ENCODE measurements at regions not wholly inside any gene's neighbourhood (a gene's known extent, or its start where the extent isn't known, plus 50 kb on each side); places are given as distances from the start of the nearest gene placed in this dataset.

DNA sequence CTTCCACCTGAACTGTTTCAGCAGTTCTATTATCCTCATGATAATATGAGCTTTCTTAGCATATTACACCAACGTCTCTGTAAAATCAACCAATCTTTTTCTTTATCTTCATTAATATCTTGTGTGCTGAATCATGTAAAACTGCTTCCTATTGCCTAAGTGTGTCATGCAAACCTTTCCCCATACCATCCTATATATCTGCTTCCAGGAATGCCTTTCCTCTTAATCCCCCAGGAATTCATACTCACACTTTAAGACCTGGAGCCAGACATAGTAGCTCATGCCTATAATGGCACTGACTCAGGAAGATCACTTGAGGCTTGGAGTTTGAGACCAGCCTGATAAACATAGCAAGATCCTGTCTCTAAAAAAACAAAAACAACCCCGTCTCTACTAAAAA is 183.9 kb downstream of the NRIP1 start:
- no peaks in the 10 kb centered on the region for H3K36me3 Mint-ChIP-seq (ENCODE audit: low read depth)
- H3K27me3 Mint-ChIP-seq (ENCODE audit: low read depth), result no peaks in the 10 kb centered on the region
- CTCF ChIA-PET, result interaction anchor here (0.7 to 1.2 kb wide), 3 partner anchors 16 to 19 kb away, joined by 3 read pairs; no protein-coding TSS in a partner anchor
- intact Hi-C loops (cut with micrococcal nuclease), result no loop called here
- H3K27ac Mint-ChIP-seq, result no peak overlapping the region
- no peak overlapping the region for H3K4me3 Mint-ChIP-seq
- H3K4me1 Mint-ChIP-seq (ENCODE audit: low read depth), result peaks cover 8% of the 10 kb centered on the region
- no peak for DNase-seq
- no peaks in the 10 kb centered on the region for H3K9me3 Mint-ChIP-seq

DNA sequence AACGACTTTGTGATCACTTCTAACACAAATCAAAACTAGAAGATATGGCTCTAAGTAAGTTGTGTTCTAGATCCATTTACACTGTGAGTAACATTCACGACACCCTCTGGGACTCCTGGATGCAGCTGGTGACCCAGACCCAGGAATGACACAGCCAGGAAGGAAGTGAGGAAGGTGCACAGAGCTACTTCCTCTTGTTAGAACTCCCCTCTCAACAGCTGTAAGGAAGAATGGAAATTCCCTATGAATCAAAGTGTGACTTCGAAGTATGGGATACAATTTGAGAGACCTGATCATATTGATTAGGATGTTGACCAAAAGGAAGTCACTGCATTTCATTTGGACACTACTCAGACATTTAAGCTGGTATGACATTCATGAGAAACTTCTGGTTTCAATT is 185.3 kb downstream of the NRIP1 start:
- no peaks in the 10 kb centered on the region for H3K36me3 Mint-ChIP-seq (ENCODE audit: low read depth)

DNA sequence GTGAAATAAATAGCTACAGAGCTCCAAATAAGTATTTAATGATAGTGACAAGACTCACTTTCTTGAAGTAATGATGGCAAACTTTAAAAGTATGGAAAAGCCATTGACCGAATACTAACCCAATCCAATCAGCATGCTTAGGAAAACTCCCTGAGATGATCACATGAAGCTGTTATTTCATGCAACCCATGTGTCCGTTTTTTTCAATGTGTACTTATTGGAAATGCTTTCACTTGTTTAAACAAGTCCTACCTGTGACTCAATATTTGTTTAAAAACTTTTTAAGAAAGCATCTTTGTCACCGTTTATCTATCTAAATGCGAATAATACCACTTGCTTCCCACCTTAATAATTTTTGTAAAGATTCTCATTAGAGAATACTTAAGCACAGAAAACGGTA is 185.8 kb downstream of the NRIP1 start:
- CTCF ChIA-PET, result interaction anchor here (0.6 to 2.3 kb wide), 2 partner anchors 604 to 696 kb away, joined by 3 to 7 read pairs; no protein-coding TSS in a partner anchor
- no peaks in the 10 kb centered on the region for H3K36me3 Mint-ChIP-seq (ENCODE audit: low read depth)
- H3K27ac Mint-ChIP-seq, result no peak overlapping the region

More for the DNA sequence above, 185.3 kb downstream of the NRIP1 start:
- Mint-ChIP-seq H3K4me3 (no peak overlapping the region), H3K4me1 (ENCODE audit: low read depth) (peaks cover 8% of the 10 kb centered on the region), H3K27me3 (ENCODE audit: low read depth) (no peaks in the 10 kb centered on the region), H3K9me3 (no peaks in the 10 kb centered on the region), H3K27ac (no peak overlapping the region)
- CTCF ChIA-PET, result interaction anchor here (0.8 to 2.3 kb wide), 2 partner anchors 9 to 603 kb away, joined by 4 to 7 read pairs; no protein-coding TSS in a partner anchor
- intact Hi-C loops (cut with micrococcal nuclease), result no loop called here
- DNase-seq, result no peak

DNA sequence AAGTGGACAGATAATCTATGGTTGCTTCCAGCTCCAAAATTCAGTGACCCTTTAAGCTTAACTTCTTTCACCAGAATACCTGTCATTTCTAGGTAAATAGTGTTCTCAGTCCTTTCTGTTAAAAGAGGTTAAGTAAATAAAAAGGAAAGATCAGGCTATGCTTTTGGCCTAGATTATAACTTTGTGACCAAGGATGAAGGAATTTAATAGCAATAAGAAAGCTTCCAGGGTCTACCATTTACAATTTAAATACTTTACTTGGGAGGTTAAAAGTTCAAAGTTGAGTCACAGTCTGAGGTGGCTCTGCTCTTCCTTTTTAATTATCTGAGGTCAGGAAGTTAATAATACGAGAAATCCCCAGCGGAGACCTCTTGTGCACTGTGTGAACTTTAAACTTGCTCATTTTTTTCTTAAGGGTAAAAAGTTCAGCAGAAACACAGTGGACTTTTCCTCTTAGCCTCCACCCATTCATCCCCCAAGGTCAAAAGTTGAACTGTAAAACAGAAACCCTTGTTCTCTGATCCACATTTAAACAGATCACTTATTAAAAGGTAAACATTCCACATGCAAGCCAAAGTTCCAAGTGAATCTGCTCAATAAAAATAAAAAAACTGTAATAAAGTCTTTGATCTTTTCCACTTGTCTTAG is 187.1 kb downstream of the NRIP1 start:
- Mint-ChIP-seq H3K4me3 (no peak overlapping the region), H3K4me1 (ENCODE audit: low read depth) (peaks cover 8% of the 10 kb centered on the region), H3K27ac (no peak overlapping the region), H3K36me3 (ENCODE audit: low read depth) (no peaks in the 10 kb centered on the region), H3K27me3 (ENCODE audit: low read depth) (no peaks in the 10 kb centered on the region), H3K9me3 (no peaks in the 10 kb centered on the region)
- intact Hi-C loops (cut with micrococcal nuclease), result no loop called here
- no peak for DNase-seq
- CTCF ChIA-PET, result no interaction called here

More for the DNA sequence above, 185.8 kb downstream of the NRIP1 start:
- H3K9me3 Mint-ChIP-seq, result no peaks in the 10 kb centered on the region
- DNase-seq, result no peak
- H3K27me3 Mint-ChIP-seq (ENCODE audit: low read depth), result no peaks in the 10 kb centered on the region
- intact Hi-C loops (cut with micrococcal nuclease), result no loop called here
- no peak overlapping the region for H3K4me3 Mint-ChIP-seq
- H3K4me1 Mint-ChIP-seq (ENCODE audit: low read depth), result peaks cover 8% of the 10 kb centered on the region

DNA sequence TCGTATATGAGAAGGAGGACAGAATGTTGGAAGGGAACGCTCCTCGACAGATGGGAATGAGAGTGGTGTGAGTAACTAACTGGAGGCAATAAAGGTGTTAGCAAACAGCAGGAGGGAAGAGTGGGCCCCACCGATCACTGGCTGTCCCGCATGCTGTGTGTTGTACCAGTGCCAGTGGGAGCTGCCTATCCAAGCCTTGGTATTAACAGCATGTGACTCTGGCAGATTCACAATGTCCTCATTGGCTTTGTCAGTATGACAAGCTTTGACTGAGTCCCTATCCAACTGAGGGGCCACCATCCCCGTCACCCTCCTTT is 188.3 kb downstream of the NRIP1 start:
- no peaks in the 10 kb centered on the region for H3K27me3 Mint-ChIP-seq (ENCODE audit: low read depth)
- no peak for DNase-seq
- no peaks in the 10 kb centered on the region for H3K9me3 Mint-ChIP-seq
- no peak overlapping the region for H3K4me3 Mint-ChIP-seq
- intact Hi-C loops (cut with micrococcal nuclease), result no loop called here
- H3K27ac Mint-ChIP-seq, result no peak overlapping the region
- CTCF ChIA-PET, result no interaction called here
- H3K36me3 Mint-ChIP-seq (ENCODE audit: low read depth), result no peaks in the 10 kb centered on the region
- peaks cover 8% of the 10 kb centered on the region for H3K4me1 Mint-ChIP-seq (ENCODE audit: low read depth)

DNA sequence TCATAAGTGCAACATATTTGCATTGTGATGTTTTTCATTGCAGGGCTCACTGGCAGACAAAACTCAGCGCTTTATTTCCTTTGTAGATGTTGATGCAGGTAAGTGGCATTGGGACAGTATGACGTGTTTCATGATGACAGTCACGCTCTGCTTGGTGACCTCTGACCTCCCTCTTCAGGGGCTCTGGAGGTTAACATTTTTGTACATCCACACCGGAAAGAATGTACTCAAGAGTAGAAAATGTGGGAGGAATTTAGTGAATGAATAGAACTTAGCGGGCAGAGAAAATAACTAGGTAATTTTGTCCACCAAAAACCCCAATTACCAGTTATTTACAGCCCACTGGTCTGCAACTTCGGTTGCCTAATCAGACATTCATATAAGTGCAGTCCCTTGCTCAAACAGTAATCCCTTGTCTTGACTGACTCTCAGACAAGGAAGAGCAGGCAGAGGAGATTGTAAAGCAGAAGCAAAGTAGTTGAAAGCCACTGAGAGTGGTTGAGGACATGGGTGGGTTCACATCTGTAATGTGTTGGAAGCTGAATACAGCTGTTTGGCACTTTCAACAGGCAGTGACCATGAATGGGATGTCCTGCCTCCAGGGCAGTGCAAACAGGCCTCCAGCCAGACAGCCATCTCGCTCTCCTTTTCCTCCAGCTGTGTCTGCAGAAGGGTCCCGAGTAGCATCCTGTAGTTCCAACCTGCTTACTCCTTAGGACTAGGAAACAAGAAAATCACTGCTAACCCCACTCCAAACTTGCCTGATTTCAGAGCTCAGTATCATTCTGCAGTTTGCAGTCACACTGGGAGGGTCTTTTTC is 188.9 kb downstream of the NRIP1 start:
- intact Hi-C loops (cut with micrococcal nuclease), result no loop called here
- no peaks in the 10 kb centered on the region for H3K9me3 Mint-ChIP-seq
- no peak overlapping the region for H3K27ac Mint-ChIP-seq
- CTCF ChIA-PET, result no interaction called here
- H3K4me1 Mint-ChIP-seq (ENCODE audit: low read depth), result peaks cover 8% of the 10 kb centered on the region
- no peak overlapping the region for H3K4me3 Mint-ChIP-seq
- H3K36me3 Mint-ChIP-seq (ENCODE audit: low read depth), result no peaks in the 10 kb centered on the region
- H3K27me3 Mint-ChIP-seq (ENCODE audit: low read depth), result no peaks in the 10 kb centered on the region
- DNase-seq, result no peak

DNA sequence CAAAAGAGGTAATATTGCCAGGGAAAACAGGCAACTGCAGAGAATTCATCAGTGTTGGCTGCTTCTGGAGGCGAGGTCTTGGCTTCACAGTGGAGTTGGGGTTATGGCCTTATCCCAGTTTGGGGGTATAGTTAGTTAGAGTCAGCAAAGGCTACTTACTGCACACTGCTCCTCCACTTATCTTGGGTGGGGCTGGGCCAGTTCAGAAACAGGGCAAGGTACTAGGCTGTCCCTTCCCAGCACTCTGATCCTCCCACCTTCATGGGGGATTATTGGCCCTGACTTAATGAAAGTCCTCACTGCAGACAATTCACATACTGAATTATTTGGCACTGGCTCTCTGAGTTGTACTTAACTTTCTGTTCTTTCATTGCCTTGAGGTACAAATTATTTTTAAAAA is 189.6 kb downstream of the NRIP1 start:
- Mint-ChIP-seq H3K27me3 (ENCODE audit: low read depth) (no peaks in the 10 kb centered on the region), H3K4me1 (ENCODE audit: low read depth) (peaks cover 9% of the 10 kb centered on the region), H3K36me3 (ENCODE audit: low read depth) (no peaks in the 10 kb centered on the region), H3K9me3 (no peaks in the 10 kb centered on the region), H3K27ac (no peak overlapping the region), H3K4me3 (no peak overlapping the region)
- no peak for DNase-seq
- CTCF ChIA-PET, result no interaction called here
- intact Hi-C loops (cut with micrococcal nuclease), result no loop called here

DNA sequence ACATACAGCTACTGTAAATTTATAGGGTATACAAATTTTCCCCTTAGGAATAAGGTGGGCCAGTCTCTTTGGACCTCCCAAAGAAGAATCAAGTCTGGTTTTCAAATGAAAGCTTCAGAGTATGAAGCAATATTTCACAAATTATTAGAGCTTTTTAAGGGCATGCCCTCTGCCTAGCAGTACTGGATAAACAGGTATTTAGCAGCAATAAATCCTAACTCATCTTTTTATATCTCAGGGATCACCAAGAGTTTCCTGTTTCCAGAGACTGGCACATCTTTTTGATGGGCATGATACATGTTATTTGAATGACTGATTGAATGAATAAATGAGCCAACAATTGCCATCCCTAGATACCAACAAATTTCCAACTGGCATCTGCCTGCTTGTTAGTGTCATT is 190.4 kb downstream of the NRIP1 start:
- intact Hi-C loops (cut with micrococcal nuclease), result no loop called here
- Mint-ChIP-seq H3K9me3 (no peaks in the 10 kb centered on the region), H3K36me3 (ENCODE audit: low read depth) (no peaks in the 10 kb centered on the region), H3K27ac (no peak overlapping the region), H3K4me3 (no peak overlapping the region), H3K27me3 (ENCODE audit: low read depth) (no peaks in the 10 kb centered on the region), H3K4me1 (ENCODE audit: low read depth) (peaks cover 9% of the 10 kb centered on the region)
- no peak for DNase-seq
- CTCF ChIA-PET, result interaction anchor here (0.7 kb wide), 1 partner anchor 609 kb away, joined by 4 read pairs; no protein-coding TSS in a partner anchor

DNA sequence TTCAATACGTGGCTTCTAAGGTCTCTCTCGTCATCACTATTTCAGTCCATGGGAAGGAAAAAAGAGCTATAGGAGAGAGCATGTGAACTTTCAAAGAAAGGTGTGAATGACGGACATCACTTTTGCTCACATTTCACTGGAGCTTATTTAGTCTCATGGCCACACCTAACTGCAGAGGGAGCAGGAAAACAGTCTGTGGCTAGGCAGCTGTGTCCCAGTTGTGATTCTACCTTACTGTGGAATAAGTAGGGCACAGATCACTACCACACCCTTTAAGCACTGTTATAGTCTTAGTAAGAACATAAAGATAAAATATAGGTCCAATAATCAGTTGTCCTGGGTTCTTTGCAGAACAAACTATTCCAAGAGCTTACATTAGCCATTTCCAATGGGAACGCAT is 192.9 kb downstream of the NRIP1 start:
- peaks cover 13% of the 10 kb centered on the region for H3K4me1 Mint-ChIP-seq (ENCODE audit: low read depth)
- CTCF ChIA-PET, result no interaction called here
- no peaks in the 10 kb centered on the region for H3K36me3 Mint-ChIP-seq (ENCODE audit: low read depth)
- no peak overlapping the region for H3K4me3 Mint-ChIP-seq
- intact Hi-C loops (cut with micrococcal nuclease), result no loop called here
- no peaks in the 10 kb centered on the region for H3K9me3 Mint-ChIP-seq
- H3K27me3 Mint-ChIP-seq (ENCODE audit: low read depth), result peaks cover 2% of the 10 kb centered on the region
- no peak overlapping the region for H3K27ac Mint-ChIP-seq
- DNase-seq, result no peak

DNA sequence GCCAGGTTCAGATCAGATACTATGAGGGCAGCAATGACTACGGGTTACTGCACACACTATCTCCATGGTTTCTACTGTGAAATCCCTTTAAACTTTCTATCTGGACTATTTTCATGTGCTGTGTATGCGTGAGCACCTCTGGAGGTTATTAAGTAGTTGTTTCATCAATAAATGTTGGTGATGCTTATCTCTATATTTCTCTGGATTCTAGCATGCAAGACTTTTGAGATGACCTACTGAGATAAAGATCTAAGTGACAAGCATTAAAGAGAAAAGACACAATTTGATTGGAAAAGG is 194.0 kb downstream of the NRIP1 start:
- intact Hi-C loops (cut with micrococcal nuclease), result no loop called here
- peaks cover 2% of the 10 kb centered on the region for H3K27me3 Mint-ChIP-seq (ENCODE audit: low read depth)
- H3K27ac Mint-ChIP-seq, result no peak overlapping the region
- no peak for DNase-seq
- peaks cover 13% of the 10 kb centered on the region for H3K4me1 Mint-ChIP-seq (ENCODE audit: low read depth)
- CTCF ChIA-PET, result interaction anchor here (0.6 kb wide), 2 partner anchors 12 to 205 kb away, joined by 3 read pairs; no protein-coding TSS in a partner anchor
- no peaks in the 10 kb centered on the region for H3K36me3 Mint-ChIP-seq (ENCODE audit: low read depth)
- H3K4me3 Mint-ChIP-seq, result no peak overlapping the region
- no peaks in the 10 kb centered on the region for H3K9me3 Mint-ChIP-seq

DNA sequence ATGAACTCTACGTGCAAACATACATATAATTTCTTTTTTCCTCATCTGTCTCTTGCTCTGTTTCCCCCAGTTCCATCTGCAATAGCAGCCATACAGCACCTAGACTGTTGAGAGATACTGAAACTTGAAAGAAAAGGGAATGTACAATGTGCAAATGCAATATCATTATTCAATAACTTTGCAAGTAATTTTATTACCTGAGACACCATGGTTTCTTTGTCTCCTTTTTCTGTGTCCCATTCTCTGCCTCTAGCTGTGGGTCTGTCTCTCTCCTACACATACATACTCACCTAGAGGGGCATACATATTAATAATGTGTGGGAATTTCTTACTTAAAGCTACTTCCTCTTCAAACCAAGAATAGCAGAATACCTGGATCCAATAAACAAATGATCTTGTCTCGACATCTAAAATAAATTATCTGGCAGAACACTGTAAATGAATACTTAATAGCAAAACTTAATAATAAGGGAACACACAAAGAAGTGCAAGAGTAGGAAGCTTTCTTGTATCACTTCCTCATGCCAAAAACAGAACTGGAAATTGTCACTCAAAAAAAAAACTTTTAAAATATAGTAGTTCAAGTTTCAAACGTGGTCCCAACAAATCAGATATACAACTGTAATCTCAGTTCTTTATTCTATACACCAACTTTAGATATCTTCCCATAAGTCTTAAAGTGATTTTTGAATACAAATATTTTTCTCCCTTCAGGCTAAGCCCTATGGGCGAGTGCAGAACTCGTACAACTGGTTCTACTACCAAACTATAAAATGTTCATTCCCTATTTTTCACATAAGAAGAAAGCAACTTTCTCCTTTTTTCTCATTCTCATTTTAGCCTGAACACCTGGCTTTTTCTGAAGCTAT is 194.6 kb downstream of the NRIP1 start:
- peaks cover 13% of the 10 kb centered on the region for H3K4me1 Mint-ChIP-seq (ENCODE audit: low read depth)
- H3K4me3 Mint-ChIP-seq, result no peak overlapping the region
- intact Hi-C loops (cut with micrococcal nuclease), result loop anchor here (10.0 kb wide), 2 partner anchors 435 to 955 kb away; no protein-coding TSS in a partner anchor
- CTCF ChIA-PET, result interaction anchor here (0.6 kb wide), 1 partner anchor 13 kb away, joined by 3 read pairs; no protein-coding TSS in a partner anchor
- no peaks in the 10 kb centered on the region for H3K36me3 Mint-ChIP-seq (ENCODE audit: low read depth)
- H3K27me3 Mint-ChIP-seq (ENCODE audit: low read depth), result peaks cover 2% of the 10 kb centered on the region
- no peak overlapping the region for H3K27ac Mint-ChIP-seq
- no peaks in the 10 kb centered on the region for H3K9me3 Mint-ChIP-seq
- no peak for DNase-seq
